HEK293 (cell line): ENCODE measurements at regions not wholly inside any gene's neighbourhood (a gene's known extent, or its start where the extent isn't known, plus 50 kb on each side); places are given as distances from the start of the nearest gene placed in this dataset.

Source experiments
- KLF10 ChIP-seq: fragments of 450-650 bp; IDR thresholded peaks from 2 replicates; pipeline ENCODE4 v1.5.1; 2018; ENCODE audit warnings: missing biosample characterization, mild to moderate bottlenecking, missing genetic modification characterization
- RBAK ChIP-seq: fragments of 450-650 bp; formaldehyde crosslinking; IDR thresholded peaks from 2 replicates; pipeline ENCODE4 v1.5.1; 2016; ENCODE audit warnings: missing biosample characterization, missing genetic modification characterization
- REPIN1 ChIP-seq: fragments of 450-650 bp; formaldehyde crosslinking; IDR thresholded peaks from 2 replicates; pipeline ENCODE4 v1.5.1; 2017; ENCODE audit warnings: missing biosample characterization, missing genetic modification characterization, low read depth
- ZBTB1 ChIP-seq: fragments of 450-650 bp; formaldehyde crosslinking; IDR thresholded peaks from 2 replicates; pipeline ENCODE4 v1.5.1; 2016; ENCODE audit warnings: missing biosample characterization, missing genetic modification characterization
- ZNF121 ChIP-seq: fragments of 450-650 bp; formaldehyde crosslinking; IDR thresholded peaks from 2 replicates; pipeline ENCODE4 v1.5.1; 2016; ENCODE audit warnings: missing biosample characterization, missing genetic modification characterization
- ZNF174 ChIP-seq: fragments of 450-650 bp; formaldehyde crosslinking; IDR thresholded peaks from 2 replicates; pipeline ENCODE4 v1.5.0; 2017; ENCODE audit warnings: missing biosample characterization, mild to moderate bottlenecking, missing genetic modification characterization
- ZNF843 ChIP-seq: fragments of 450-650 bp; formaldehyde crosslinking; IDR thresholded peaks from 2 replicates; pipeline ENCODE4 v1.5.1; 2016; ENCODE audit warnings: missing biosample characterization, missing genetic modification characterization
- TF ChIP-seq, protein P1 (sequence below): fragments of 450-650 bp; formaldehyde crosslinking; IDR thresholded peaks from 2 replicates; pipeline ENCODE4 v1.5.1; 2016; ENCODE audit warnings: missing biosample characterization, missing genetic modification characterization

DNA sequence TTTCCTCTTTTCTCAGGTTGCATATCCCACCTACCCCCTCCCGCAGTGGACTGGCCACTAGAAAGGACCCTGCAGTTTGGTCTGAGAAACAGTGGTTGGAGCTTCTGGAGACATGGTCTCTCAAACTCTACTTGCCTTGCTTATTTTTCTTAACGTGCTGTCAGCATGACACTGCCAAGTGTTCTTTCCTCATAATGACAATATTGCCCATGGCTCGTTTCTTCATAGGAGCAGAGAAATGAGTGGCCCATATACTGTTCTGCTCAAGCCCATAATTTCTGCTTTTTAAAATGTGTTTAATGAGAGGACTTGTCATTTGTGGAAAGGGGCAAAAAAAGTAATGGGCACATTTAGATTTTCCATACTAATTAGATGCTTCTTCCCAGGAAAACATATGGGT, 828.7 kb downstream of the BCL11A start:
- TF ChIP-seq RBAK, result no peak
- TF ChIP-seq, protein P1, sequence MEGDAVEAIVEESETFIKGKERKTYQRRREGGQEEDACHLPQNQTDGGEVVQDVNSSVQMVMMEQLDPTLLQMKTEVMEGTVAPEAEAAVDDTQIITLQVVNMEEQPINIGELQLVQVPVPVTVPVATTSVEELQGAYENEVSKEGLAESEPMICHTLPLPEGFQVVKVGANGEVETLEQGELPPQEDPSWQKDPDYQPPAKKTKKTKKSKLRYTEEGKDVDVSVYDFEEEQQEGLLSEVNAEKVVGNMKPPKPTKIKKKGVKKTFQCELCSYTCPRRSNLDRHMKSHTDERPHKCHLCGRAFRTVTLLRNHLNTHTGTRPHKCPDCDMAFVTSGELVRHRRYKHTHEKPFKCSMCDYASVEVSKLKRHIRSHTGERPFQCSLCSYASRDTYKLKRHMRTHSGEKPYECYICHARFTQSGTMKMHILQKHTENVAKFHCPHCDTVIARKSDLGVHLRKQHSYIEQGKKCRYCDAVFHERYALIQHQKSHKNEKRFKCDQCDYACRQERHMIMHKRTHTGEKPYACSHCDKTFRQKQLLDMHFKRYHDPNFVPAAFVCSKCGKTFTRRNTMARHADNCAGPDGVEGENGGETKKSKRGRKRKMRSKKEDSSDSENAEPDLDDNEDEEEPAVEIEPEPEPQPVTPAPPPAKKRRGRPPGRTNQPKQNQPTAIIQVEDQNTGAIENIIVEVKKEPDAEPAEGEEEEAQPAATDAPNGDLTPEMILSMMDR (tag by site-specific recombination), result no peak
- TF ChIP-seq REPIN1, result no peak
- TF ChIP-seq ZNF174 (tag by site-specific recombination), result no peak
- TF ChIP-seq KLF10 (tag by site-specific recombination), result no peak
- no peak for TF ChIP-seq ZNF121 (tag by site-specific recombination)
- TF ChIP-seq ZBTB1 (tag by site-specific recombination), result no peak
- TF ChIP-seq ZNF843 (tag by site-specific recombination), result no peak
